ENCODE measurements at regions not wholly inside any gene's neighbourhood (a gene's known extent, or its start where the extent isn't known, plus 50 kb on each side); places are given as distances from the start of the nearest gene placed in this dataset.

GRCh38 chr2:18005411-18005810 lies 126.9 kb downstream of the KCNS3 start:
- TF ChIP-seq CTCF (IDR thresholded peaks at IDR 0.05; ENCODE audit: insufficient read depth, low read length, poor library complexity, severe bottlenecking) (no peak), EZH2phosphoT487 (conservative IDR thresholded peaks at IDR 0.05; ENCODE audit: low read length) (no peak)
